GM23338 (cell line): ENCODE measurements at regions not wholly inside any gene's neighbourhood (a gene's known extent, or its start where the extent isn't known, plus 50 kb on each side); places are given as distances from the start of the nearest gene placed in this dataset.

Experiments used
- ATAC-seq: fragments of 200-7000 bp; cut with Tn5 transposase; 3 replicates; pipeline ENCODE4 v1.9.1; 2020
- DNase-seq: peaks from one replicate; pipeline ENCODE4 v3.0.0-alpha.2; 2015; ENCODE audit warnings: low spot score
- H2AFZ ChIP-seq: fragments of 200-600 bp; sonication (generic); 2 replicates; pipeline ENCODE4 v1.8.0; 2016; ENCODE audit warnings: antibody characterized with exemption, mild to moderate bottlenecking, moderate library complexity
- H3F3A ChIP-seq: fragments of 200-600 bp; sonication (generic); replicated peaks from 2 replicates; pipeline ENCODE4 v1.8.0; 2017; ENCODE audit warnings: antibody characterized with exemption, mixed run types, low read depth
- H3K27ac ChIP-seq: fragments of 200-600 bp; sonication (generic); 2 replicates; pipeline ENCODE4 v1.6.1; 2016; ENCODE audit warnings: low read depth
- H3K27me3 ChIP-seq: fragments of 200-600 bp; sonication (generic); 2 replicates; pipeline ENCODE4 v1.8.0; 2016; ENCODE audit warnings: mild to moderate bottlenecking, mixed run types, moderate library complexity; ENCODE audit not compliant: insufficient read depth
- H3K36me3 ChIP-seq: fragments of 200-600 bp; sonication (generic); 2 replicates; pipeline ENCODE4 v1.8.0; 2016; ENCODE audit warnings: mild to moderate bottlenecking; ENCODE audit not compliant: insufficient read depth
- H3K4me1 ChIP-seq: fragments of 200-600 bp; sonication (generic); 2 replicates; pipeline ENCODE4 v1.8.0; 2016; ENCODE audit warnings: mild to moderate bottlenecking, moderate library complexity; ENCODE audit not compliant: insufficient read depth
- H3K4me2 ChIP-seq: fragments of 200-600 bp; sonication (generic); 2 replicates; pipeline ENCODE4 v1.7.1; 2017; ENCODE audit warnings: mixed run types
- H3K4me3 ChIP-seq: fragments of 200-600 bp; sonication (generic); 2 replicates; pipeline ENCODE4 v1.6.1; 2016; ENCODE audit warnings: mixed run types
- H3K79me2 ChIP-seq: fragments of 200-600 bp; sonication (generic); replicated peaks from 2 replicates; pipeline ENCODE4 v1.8.0; 2017; ENCODE audit warnings: mild to moderate bottlenecking; ENCODE audit not compliant: insufficient read depth
- H3K9me2 ChIP-seq: fragments of 200-600 bp; sonication (generic); 2 replicates; pipeline ENCODE4 v1.8.0; 2017; ENCODE audit not compliant: insufficient read depth
- H4K20me1 ChIP-seq: fragments of 200-600 bp; sonication (generic); replicated peaks from 2 replicates; pipeline ENCODE4 v1.8.0; 2017; ENCODE audit warnings: mild to moderate bottlenecking; ENCODE audit not compliant: insufficient read depth
- H3K27ac Mint-ChIP-seq: 2 replicates; pipeline ENCODE4 v1.8.0; 2020; ENCODE audit warnings: inconsistent platforms, mild to moderate bottlenecking, moderate library complexity, mixed read lengths
- H3K27me3 Mint-ChIP-seq: 3 replicates; pipeline ENCODE4 v1.8.0; 2022; ENCODE audit warnings: low read depth, mild to moderate bottlenecking, moderate library complexity, mixed read lengths, inconsistent platforms; ENCODE audit not compliant: insufficient read depth, poor library complexity
- H3K36me3 Mint-ChIP-seq: 3 replicates; pipeline ENCODE4 v1.8.0; 2021; ENCODE audit warnings: low read depth, mild to moderate bottlenecking, inconsistent platforms, moderate library complexity, mixed read lengths
- H3K4me1 Mint-ChIP-seq: 3 replicates; pipeline ENCODE4 v1.8.0; 2020; ENCODE audit warnings: mild to moderate bottlenecking, inconsistent platforms, mixed read lengths
- H3K4me3 Mint-ChIP-seq: 3 replicates; pipeline ENCODE4 v1.8.0; 2021; ENCODE audit warnings: moderate library complexity, mild to moderate bottlenecking, inconsistent platforms, mixed read lengths
- H3K9me3 Mint-ChIP-seq: 3 replicates; pipeline ENCODE4 v1.8.0; 2020; ENCODE audit warnings: moderate library complexity, mild to moderate bottlenecking, inconsistent platforms, mixed read lengths
- CREB1 ChIP-seq: fragments of 250-450 bp; sonication (Bioruptor Pico); IDR thresholded peaks from 2 replicates; pipeline ENCODE4 v1.5.0; 2020; ENCODE audit warnings: low read depth, mild to moderate bottlenecking, moderate library complexity
- EZH2 ChIP-seq: fragments of 200-600 bp; sonication (generic); IDR thresholded peaks from one replicate; pipeline ENCODE4 v1.8.0; 2017; ENCODE audit warnings: antibody characterized with exemption, mild to moderate bottlenecking, low read depth; ENCODE audit not compliant: unreplicated experiment
- EZH2phosphoT487 ChIP-seq: fragments of 200-600 bp; sonication (generic); IDR thresholded peaks from one replicate; pipeline ENCODE4 v1.8.1; 2018; ENCODE audit warnings: antibody characterized with exemption; ENCODE audit not compliant: unreplicated experiment
- JUNB ChIP-seq: IDR thresholded peaks from one replicate; pipeline ENCODE4 v1.6.1; 2016; ENCODE audit warnings: antibody characterized with exemption; ENCODE audit not compliant: unreplicated experiment
- NANOG ChIP-seq: IDR thresholded peaks from 2 replicates; pipeline ENCODE4 v1.6.1; 2016; ENCODE audit warnings: antibody characterized with exemption, borderline replicate concordance
- POLR2AphosphoS5 ChIP-seq: IDR thresholded peaks from 2 replicates; pipeline ENCODE4 v1.6.1; 2016; ENCODE audit warnings: antibody characterized with exemption, low read depth
- STAT1 ChIP-seq: IDR thresholded peaks from one replicate; pipeline ENCODE4 v1.6.1; 2016; ENCODE audit warnings: antibody characterized with exemption; ENCODE audit not compliant: unreplicated experiment
- ZNF114 ChIP-seq: fragments of 250-450 bp; sonication (Bioruptor Pico); IDR thresholded peaks from 2 replicates; pipeline ENCODE4 v1.5.0; 2020; ENCODE audit warnings: mild to moderate bottlenecking, moderate library complexity
- ZNF331 ChIP-seq: fragments of 250-450 bp; sonication (Bioruptor Pico); IDR thresholded peaks from 2 replicates; pipeline ENCODE4 v1.5.0; 2020; ENCODE audit warnings: low read depth, mild to moderate bottlenecking, moderate library complexity
- TF ChIP-seq, protein P1 (sequence below): fragments of 250-450 bp; sonication (Bioruptor Pico); IDR thresholded peaks from 2 replicates; pipeline ENCODE4 v1.5.0; 2020; ENCODE audit warnings: mild to moderate bottlenecking, moderate library complexity
- TF ChIP-seq, protein P2 (sequence below): IDR thresholded peaks from 2 replicates; pipeline ENCODE4 v1.6.1; 2016; ENCODE audit warnings: antibody characterized with exemption
- TF ChIP-seq, protein P3 (sequence below): IDR thresholded peaks from one replicate; pipeline ENCODE4 v1.6.1; 2018; ENCODE audit warnings: antibody characterized with exemption; ENCODE audit not compliant: unreplicated experiment
- TF ChIP-seq, protein P4 (sequence below), 2 experiments: fragments of 200-600 bp in 1 of 2; sonication (generic) in 1 of 2; conservative IDR thresholded peaks; 2 replicates each; pipeline versions ENCODE4 v1.5.1 to v1.6.1; 2016 to 2017; ENCODE audit warnings: antibody characterized with exemption in 2 of 2, low read depth in 2 of 2, mild to moderate bottlenecking in 2 of 2, moderate library complexity in 1 of 2

DNA sequence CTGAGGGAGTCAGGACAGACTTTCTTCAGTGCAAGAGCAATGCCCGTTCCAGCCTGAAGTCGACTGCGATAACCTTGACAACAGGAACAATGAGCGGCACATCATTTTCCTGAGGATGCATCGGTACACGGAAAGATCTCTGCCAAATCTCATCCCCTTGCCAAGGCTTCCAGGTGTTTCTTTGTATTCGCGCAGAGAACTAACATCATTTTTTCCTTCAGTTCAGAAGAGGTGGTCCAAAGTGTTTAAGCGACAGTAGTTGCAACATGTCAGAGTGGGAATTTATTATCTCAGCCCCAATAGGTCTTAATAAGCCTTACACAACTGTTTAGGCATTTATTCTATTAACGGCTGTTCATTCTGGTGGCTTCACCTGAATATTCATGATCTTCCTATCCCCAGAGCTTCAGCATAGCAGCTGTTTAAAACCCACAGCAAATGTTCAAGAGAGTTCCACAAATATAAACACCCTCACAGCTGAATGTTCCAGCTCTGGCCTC lies 129.7 kb upstream of the NFIA start:
- TF ChIP-seq NANOG (no peak), STAT1 (no peak), POLR2AphosphoS5 (no peak), ZNF331 (CRISPR knock-in tag) (no peak), EZH2 (no peak), CREB1 (no peak), EZH2phosphoT487 (no peak), ZNF114 (CRISPR knock-in tag) (no peak), JUNB (no peak)
- TF ChIP-seq, protein P1, sequence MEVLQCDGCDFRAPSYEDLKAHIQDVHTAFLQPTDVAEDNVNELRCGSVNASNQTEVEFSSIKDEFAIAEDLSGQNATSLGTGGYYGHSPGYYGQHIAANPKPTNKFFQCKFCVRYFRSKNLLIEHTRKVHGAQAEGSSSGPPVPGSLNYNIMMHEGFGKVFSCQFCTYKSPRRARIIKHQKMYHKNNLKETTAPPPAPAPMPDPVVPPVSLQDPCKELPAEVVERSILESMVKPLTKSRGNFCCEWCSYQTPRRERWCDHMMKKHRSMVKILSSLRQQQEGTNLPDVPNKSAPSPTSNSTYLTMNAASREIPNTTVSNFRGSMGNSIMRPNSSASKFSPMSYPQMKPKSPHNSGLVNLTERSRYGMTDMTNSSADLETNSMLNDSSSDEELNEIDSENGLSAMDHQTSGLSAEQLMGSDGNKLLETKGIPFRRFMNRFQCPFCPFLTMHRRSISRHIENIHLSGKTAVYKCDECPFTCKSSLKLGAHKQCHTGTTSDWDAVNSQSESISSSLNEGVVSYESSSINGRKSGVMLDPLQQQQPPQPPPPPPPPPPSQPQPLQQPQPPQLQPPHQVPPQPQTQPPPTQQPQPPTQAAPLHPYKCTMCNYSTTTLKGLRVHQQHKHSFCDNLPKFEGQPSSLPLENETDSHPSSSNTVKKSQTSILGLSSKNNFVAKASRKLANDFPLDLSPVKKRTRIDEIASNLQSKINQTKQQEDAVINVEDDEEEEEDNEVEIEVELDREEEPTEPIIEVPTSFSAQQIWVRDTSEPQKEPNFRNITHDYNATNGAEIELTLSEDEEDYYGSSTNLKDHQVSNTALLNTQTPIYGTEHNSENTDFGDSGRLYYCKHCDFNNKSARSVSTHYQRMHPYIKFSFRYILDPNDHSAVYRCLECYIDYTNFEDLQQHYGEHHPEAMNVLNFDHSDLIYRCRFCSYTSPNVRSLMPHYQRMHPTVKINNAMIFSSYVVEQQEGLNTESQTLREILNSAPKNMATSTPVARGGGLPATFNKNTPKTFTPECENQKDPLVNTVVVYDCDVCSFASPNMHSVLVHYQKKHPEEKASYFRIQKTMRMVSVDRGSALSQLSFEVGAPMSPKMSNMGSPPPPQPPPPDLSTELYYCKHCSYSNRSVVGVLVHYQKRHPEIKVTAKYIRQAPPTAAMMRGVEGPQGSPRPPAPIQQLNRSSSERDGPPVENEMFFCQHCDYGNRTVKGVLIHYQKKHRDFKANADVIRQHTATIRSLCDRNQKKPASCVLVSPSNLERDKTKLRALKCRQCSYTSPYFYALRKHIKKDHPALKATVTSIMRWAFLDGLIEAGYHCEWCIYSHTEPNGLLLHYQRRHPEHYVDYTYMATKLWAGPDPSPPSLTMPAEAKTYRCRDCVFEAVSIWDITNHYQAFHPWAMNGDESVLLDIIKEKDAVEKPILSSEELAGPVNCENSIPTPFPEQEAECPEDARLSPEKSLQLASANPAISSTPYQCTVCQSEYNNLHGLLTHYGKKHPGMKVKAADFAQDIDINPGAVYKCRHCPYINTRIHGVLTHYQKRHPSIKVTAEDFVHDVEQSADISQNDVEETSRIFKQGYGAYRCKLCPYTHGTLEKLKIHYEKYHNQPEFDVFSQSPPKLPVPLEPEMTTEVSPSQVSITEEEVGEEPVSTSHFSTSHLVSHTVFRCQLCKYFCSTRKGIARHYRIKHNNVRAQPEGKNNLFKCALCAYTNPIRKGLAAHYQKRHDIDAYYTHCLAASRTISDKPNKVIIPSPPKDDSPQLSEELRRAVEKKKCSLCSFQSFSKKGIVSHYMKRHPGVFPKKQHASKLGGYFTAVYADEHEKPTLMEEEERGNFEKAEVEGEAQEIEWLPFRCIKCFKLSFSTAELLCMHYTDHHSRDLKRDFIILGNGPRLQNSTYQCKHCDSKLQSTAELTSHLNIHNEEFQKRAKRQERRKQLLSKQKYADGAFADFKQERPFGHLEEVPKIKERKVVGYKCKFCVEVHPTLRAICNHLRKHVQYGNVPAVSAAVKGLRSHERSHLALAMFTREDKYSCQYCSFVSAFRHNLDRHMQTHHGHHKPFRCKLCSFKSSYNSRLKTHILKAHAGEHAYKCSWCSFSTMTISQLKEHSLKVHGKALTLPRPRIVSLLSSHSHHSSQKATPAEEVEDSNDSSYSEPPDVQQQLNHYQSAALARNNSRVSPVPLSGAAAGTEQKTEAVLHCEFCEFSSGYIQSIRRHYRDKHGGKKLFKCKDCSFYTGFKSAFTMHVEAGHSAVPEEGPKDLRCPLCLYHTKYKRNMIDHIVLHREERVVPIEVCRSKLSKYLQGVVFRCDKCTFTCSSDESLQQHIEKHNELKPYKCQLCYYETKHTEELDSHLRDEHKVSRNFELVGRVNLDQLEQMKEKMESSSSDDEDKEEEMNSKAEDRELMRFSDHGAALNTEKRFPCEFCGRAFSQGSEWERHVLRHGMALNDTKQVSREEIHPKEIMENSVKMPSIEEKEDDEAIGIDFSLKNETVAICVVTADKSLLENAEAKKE (CRISPR knock-in tag) = no peak
- TF ChIP-seq, protein P2, sequence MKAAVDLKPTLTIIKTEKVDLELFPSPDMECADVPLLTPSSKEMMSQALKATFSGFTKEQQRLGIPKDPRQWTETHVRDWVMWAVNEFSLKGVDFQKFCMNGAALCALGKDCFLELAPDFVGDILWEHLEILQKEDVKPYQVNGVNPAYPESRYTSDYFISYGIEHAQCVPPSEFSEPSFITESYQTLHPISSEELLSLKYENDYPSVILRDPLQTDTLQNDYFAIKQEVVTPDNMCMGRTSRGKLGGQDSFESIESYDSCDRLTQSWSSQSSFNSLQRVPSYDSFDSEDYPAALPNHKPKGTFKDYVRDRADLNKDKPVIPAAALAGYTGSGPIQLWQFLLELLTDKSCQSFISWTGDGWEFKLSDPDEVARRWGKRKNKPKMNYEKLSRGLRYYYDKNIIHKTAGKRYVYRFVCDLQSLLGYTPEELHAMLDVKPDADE = no peak
- TF ChIP-seq, protein P3, sequence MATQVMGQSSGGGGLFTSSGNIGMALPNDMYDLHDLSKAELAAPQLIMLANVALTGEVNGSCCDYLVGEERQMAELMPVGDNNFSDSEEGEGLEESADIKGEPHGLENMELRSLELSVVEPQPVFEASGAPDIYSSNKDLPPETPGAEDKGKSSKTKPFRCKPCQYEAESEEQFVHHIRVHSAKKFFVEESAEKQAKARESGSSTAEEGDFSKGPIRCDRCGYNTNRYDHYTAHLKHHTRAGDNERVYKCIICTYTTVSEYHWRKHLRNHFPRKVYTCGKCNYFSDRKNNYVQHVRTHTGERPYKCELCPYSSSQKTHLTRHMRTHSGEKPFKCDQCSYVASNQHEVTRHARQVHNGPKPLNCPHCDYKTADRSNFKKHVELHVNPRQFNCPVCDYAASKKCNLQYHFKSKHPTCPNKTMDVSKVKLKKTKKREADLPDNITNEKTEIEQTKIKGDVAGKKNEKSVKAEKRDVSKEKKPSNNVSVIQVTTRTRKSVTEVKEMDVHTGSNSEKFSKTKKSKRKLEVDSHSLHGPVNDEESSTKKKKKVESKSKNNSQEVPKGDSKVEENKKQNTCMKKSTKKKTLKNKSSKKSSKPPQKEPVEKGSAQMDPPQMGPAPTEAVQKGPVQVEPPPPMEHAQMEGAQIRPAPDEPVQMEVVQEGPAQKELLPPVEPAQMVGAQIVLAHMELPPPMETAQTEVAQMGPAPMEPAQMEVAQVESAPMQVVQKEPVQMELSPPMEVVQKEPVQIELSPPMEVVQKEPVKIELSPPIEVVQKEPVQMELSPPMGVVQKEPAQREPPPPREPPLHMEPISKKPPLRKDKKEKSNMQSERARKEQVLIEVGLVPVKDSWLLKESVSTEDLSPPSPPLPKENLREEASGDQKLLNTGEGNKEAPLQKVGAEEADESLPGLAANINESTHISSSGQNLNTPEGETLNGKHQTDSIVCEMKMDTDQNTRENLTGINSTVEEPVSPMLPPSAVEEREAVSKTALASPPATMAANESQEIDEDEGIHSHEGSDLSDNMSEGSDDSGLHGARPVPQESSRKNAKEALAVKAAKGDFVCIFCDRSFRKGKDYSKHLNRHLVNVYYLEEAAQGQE = no peak
- TF ChIP-seq, protein P4, sequence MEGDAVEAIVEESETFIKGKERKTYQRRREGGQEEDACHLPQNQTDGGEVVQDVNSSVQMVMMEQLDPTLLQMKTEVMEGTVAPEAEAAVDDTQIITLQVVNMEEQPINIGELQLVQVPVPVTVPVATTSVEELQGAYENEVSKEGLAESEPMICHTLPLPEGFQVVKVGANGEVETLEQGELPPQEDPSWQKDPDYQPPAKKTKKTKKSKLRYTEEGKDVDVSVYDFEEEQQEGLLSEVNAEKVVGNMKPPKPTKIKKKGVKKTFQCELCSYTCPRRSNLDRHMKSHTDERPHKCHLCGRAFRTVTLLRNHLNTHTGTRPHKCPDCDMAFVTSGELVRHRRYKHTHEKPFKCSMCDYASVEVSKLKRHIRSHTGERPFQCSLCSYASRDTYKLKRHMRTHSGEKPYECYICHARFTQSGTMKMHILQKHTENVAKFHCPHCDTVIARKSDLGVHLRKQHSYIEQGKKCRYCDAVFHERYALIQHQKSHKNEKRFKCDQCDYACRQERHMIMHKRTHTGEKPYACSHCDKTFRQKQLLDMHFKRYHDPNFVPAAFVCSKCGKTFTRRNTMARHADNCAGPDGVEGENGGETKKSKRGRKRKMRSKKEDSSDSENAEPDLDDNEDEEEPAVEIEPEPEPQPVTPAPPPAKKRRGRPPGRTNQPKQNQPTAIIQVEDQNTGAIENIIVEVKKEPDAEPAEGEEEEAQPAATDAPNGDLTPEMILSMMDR (conservative IDR thresholded peaks at IDR 0.05; ENCODE audit: low read depth in 2 of 2) = no peak
- Histone ChIP-seq H3K9me2 (peaks cover 3% of the 10 kb centered on the region; the same call in 1 of the 2 replicates), H3K36me3 (no peaks in the 10 kb centered on the region), H3K27ac (no peak overlapping the region), H4K20me1 (no peaks in the 10 kb centered on the region), H3K4me3 (no peak overlapping the region), H3K27me3 (no peaks in the 10 kb centered on the region), H3K79me2 (no peaks in the 10 kb centered on the region), H3F3A (no peaks in the 10 kb centered on the region), H2AFZ (0 out of 2 replicates have a peak overlapping the region, but pooled peaks have one; percentile 52), H3K4me2 (no peak overlapping the region), H3K4me1 (peaks cover 11% of the 10 kb centered on the region)
- Mint-ChIP-seq H3K36me3 (peaks cover 7% of the 10 kb centered on the region), H3K27me3 (no peaks in the 10 kb centered on the region), H3K27ac (no peak overlapping the region), H3K4me3 (no peak overlapping the region), H3K4me1 (peaks cover 34% of the 10 kb centered on the region), H3K9me3 (peaks cover 8% of the 10 kb centered on the region)
- DNase-seq (no peak), ATAC-seq (no peak)
